Stomach (tissue), 4 donors: ENCODE measurements at regions not wholly inside any gene's neighbourhood (a gene's known extent, or its start where the extent isn't known, plus 50 kb on each side); places are given as distances from the start of the nearest gene placed in this dataset.

Source experiments
- CTCF ChIP-seq, 7 experiments: fragments of 450-650 bp in 4 of 7; fragments of 200-600 bp in 3 of 7; sonication (generic) in 3 of 7; IDR thresholded peaks; one replicate each; pipeline ENCODE4 v1.5.1; 2016 to 2019; ENCODE audit warnings: antibody characterized with exemption in 7 of 7, control low read depth in 2 of 7, mild to moderate bottlenecking in 1 of 7
- EP300 ChIP-seq: sonication (generic); formaldehyde crosslinking; IDR thresholded peaks from one replicate; pipeline ENCODE4 v1.6.1; 2017; ENCODE audit warnings: antibody characterized with exemption
- POLR2A ChIP-seq, 4 donors: fragments of 450-650 bp; IDR thresholded peaks; one replicate each; pipeline ENCODE4 v1.6.1; 2016; ENCODE audit warnings: antibody characterized with exemption in 4 of 4, control low read depth in 2 of 4, mild to moderate bottlenecking in 1 of 4, moderate library complexity in 1 of 4
- POLR2AphosphoS5 ChIP-seq, 3 donors: sonication (generic); formaldehyde crosslinking; IDR thresholded peaks; one replicate each; pipeline ENCODE4 v1.6.1; 2016; ENCODE audit warnings: antibody characterized with exemption in 3 of 3

GRCh38 chr11:15390857-15391256 is 276.1 kb downstream of the INSC start:
- TF ChIP-seq CTCF (IDR thresholded peaks at IDR 0.05) (no peak), POLR2A (IDR thresholded peaks at IDR 0.05) (no peak), EP300 (no peak), POLR2AphosphoS5 (IDR thresholded peaks at IDR 0.05) (no peak)
